OCI-M2 (cell line): ENCODE measurements at regions not wholly inside any gene's neighbourhood (a gene's known extent, or its start where the extent isn't known, plus 50 kb on each side); places are given as distances from the start of the nearest gene placed in this dataset.

Experiments used
- DNase-seq: peaks from one replicate; lab custom pipeline; 2025; ENCODE audit not compliant: unreplicated experiment; lab: John Stamatoyannopoulos, UW

- DNase-seq: no peak
These were observed 174.7 kb downstream of the LPIN1 start for GRCh38 chr2:11920993-11921583.

GRCh38 chr2:11922294-11922693 is 175.9 kb downstream of the LPIN1 start:
- DNase-seq: no peak

- no peak for DNase-seq
These were observed 177.5 kb downstream of the LPIN1 start for GRCh38 chr2:11923935-11924334.

- DNase-seq: no peak
These were observed 179.0 kb downstream of the LPIN1 start for GRCh38 chr2:11925295-11926066.

GRCh38 chr2:11930211-11930761 is 183.9 kb downstream of the LPIN1 start:
- DNase-seq: no peak

- DNase-seq: no peak
These were observed 185.6 kb downstream of the LPIN1 start for GRCh38 chr2:11932048-11932512.

- DNase-seq: no peak
These were observed 186.5 kb downstream of the LPIN1 start for GRCh38 chr2:11932962-11933361.

GRCh38 chr2:11933854-11934253 is 187.4 kb downstream of the LPIN1 start:
- no peak for DNase-seq

- no peak for DNase-seq
These were observed 190.3 kb downstream of the LPIN1 start for GRCh38 chr2:11936761-11937160.

GRCh38 chr2:11938196-11938595 is 191.8 kb downstream of the LPIN1 start:
- no peak for DNase-seq

- no peak for DNase-seq
These were observed 193.1 kb downstream of the LPIN1 start for GRCh38 chr2:11939523-11939922.

- no peak for DNase-seq
These were observed 193.8 kb downstream of the LPIN1 start for GRCh38 chr2:11940121-11940743.

- DNase-seq: no peak
These were observed 194.4 kb downstream of the LPIN1 start for GRCh38 chr2:11940799-11941198.

GRCh38 chr2:11941201-11942177 is 195.1 kb downstream of the LPIN1 start:
- peak; percentile 89 for DNase-seq

GRCh38 chr2:11942178-11942569 is 195.7 kb downstream of the LPIN1 start:
- DNase-seq: no peak

- no peak for DNase-seq
These were observed 197.9 kb downstream of the LPIN1 start for GRCh38 chr2:11944311-11944710.

- DNase-seq: no peak
These were observed 199.0 kb downstream of the LPIN1 start for GRCh38 chr2:11945139-11946126.

- DNase-seq: no peak
These were observed 201.5 kb downstream of the LPIN1 start for GRCh38 chr2:11947956-11948355.

GRCh38 chr2:11949732-11950523 is 203.5 kb downstream of the LPIN1 start:
- no peak for DNase-seq
